Mesenchymal stem cell (in vitro differentiated cells and primary cell): ENCODE measurements at regions not wholly inside any gene's neighbourhood (a gene's known extent, or its start where the extent isn't known, plus 50 kb on each side); places are given as distances from the start of the nearest gene placed in this dataset.

Experiments
- DNase-seq: peaks from one replicate; pipeline ENCODE4 v3.0.0-alpha.2; 2013
- H2AFZ ChIP-seq: one replicate; pipeline ENCODE4 v1.6.1; 2013; ENCODE audit warnings: low read depth, mild to moderate bottlenecking, control low read depth, inconsistent platforms, low read length, moderate library complexity
- H2AK5ac ChIP-seq: 2 replicates; pipeline ENCODE4 v1.6.1; 2013; ENCODE audit warnings: low read length, moderate library complexity, mild to moderate bottlenecking, inconsistent platforms; ENCODE audit not compliant: severe bottlenecking
- H2BK120ac ChIP-seq: one replicate; pipeline ENCODE4 v1.6.1; 2013; ENCODE audit warnings: low read depth, mild to moderate bottlenecking, inconsistent platforms, low read length, moderate library complexity
- H2BK12ac ChIP-seq, 2 experiments: one replicate each; pipeline ENCODE4 v1.6.1; 2013; ENCODE audit warnings: inconsistent platforms in 2 of 2, low read length in 2 of 2, mild to moderate bottlenecking in 2 of 2, moderate library complexity in 2 of 2, control low read depth in 1 of 2
- H2BK15ac ChIP-seq: one replicate; pipeline ENCODE4 v1.6.1; 2013; ENCODE audit warnings: mild to moderate bottlenecking, low read depth, inconsistent platforms; ENCODE audit not compliant: poor library complexity, severe bottlenecking
- H2BK5ac ChIP-seq: 2 replicates; pipeline ENCODE4 v1.6.1; 2013; ENCODE audit warnings: low read depth, mild to moderate bottlenecking, low read length, control low read depth, inconsistent platforms; ENCODE audit not compliant: poor library complexity, severe bottlenecking
- H3K14ac ChIP-seq, 2 experiments: one replicate each; pipeline ENCODE4 v1.6.1; 2013; ENCODE audit warnings: inconsistent platforms in 2 of 2, low read length in 2 of 2, control low read depth in 1 of 2, mild to moderate bottlenecking in 1 of 2, moderate library complexity in 1 of 2
- H3K18ac ChIP-seq, 2 experiments: one replicate each; pipeline ENCODE4 v1.6.1; 2013; ENCODE audit warnings: inconsistent platforms in 2 of 2, low read length in 2 of 2, control low read depth in 1 of 2, low read depth in 1 of 2, mild to moderate bottlenecking in 1 of 2
- H3K23ac ChIP-seq, 2 experiments: one replicate each; pipeline ENCODE4 v1.6.1; 2013; ENCODE audit warnings: inconsistent platforms in 2 of 2, low read length in 2 of 2, mild to moderate bottlenecking in 2 of 2, moderate library complexity in 2 of 2, control low read depth in 1 of 2
- H3K27ac ChIP-seq: 2 replicates; pipeline ENCODE4 v1.5.1; 2013; ENCODE audit warnings: mild to moderate bottlenecking, moderate library complexity, low read length, control low read depth, inconsistent platforms; ENCODE audit not compliant: poor library complexity, severe bottlenecking
- H3K27me3 ChIP-seq, 2 experiments: 2 replicates each; pipeline versions ENCODE4 v1.6.1 to v1.7.0; 2013; ENCODE audit warnings: low read length in 2 of 2, mild to moderate bottlenecking in 2 of 2, moderate library complexity in 2 of 2, control low read depth in 1 of 2, inconsistent platforms in 1 of 2; ENCODE audit not compliant: control insufficient read depth in 1 of 2, insufficient read depth in 1 of 2
- H3K36me3 ChIP-seq, 2 experiments: 2 replicates each; pipeline versions ENCODE4 v1.6.1 to v1.7.0; 2013; ENCODE audit warnings: low read length in 2 of 2, control low read depth in 1 of 2, inconsistent platforms in 1 of 2, low read depth in 1 of 2, mild to moderate bottlenecking in 1 of 2; ENCODE audit not compliant: insufficient read depth in 2 of 2, control insufficient read depth in 1 of 2
- H3K4ac ChIP-seq, 2 experiments: one replicate each; pipeline ENCODE4 v1.6.1; 2013; ENCODE audit warnings: inconsistent platforms in 2 of 2, low read length in 2 of 2, mild to moderate bottlenecking in 2 of 2, moderate library complexity in 2 of 2, control low read depth in 1 of 2, low read depth in 1 of 2
- H3K4me1 ChIP-seq: 2 replicates; pipeline ENCODE4 v1.6.1; 2013; ENCODE audit warnings: low read depth, low read length, control low read depth; ENCODE audit not compliant: control insufficient read depth, insufficient read depth
- H3K4me2 ChIP-seq: 2 replicates; pipeline ENCODE4 v1.6.1; 2013; ENCODE audit warnings: low read length, mild to moderate bottlenecking, inconsistent platforms; ENCODE audit not compliant: poor library complexity, severe bottlenecking
- H3K4me3 ChIP-seq, 2 experiments: 2 replicates each; pipeline versions ENCODE4 v1.5.1 to v1.7.0; 2013; ENCODE audit warnings: low read length in 2 of 2, mild to moderate bottlenecking in 2 of 2, control low read depth in 1 of 2, low read depth in 1 of 2; ENCODE audit not compliant: insufficient read depth in 1 of 2
- H3K79me1 ChIP-seq: replicated peaks from 2 replicates; pipeline ENCODE4 v1.6.1; 2013; ENCODE audit warnings: mild to moderate bottlenecking, control low read depth, low read length, inconsistent platforms; ENCODE audit not compliant: poor library complexity, severe bottlenecking
- H3K9ac ChIP-seq: 2 replicates; pipeline ENCODE4 v1.7.0; 2013; ENCODE audit warnings: mild to moderate bottlenecking, low read length, moderate library complexity
- H3K9me3 ChIP-seq: 2 replicates; pipeline ENCODE4 v1.7.0; 2013; ENCODE audit warnings: mild to moderate bottlenecking, low read length; ENCODE audit not compliant: control insufficient read depth
- H4K8ac ChIP-seq: one replicate; pipeline ENCODE4 v1.6.1; 2013; ENCODE audit warnings: inconsistent platforms, mild to moderate bottlenecking, low read length, moderate library complexity
- H4K91ac ChIP-seq: one replicate; pipeline ENCODE4 v1.6.1; 2013; ENCODE audit warnings: mild to moderate bottlenecking, low read length, inconsistent platforms
- WGBS: methylation state at CpG from one replicate; pipeline ENCODE4 v1.1.7; 2013; ENCODE audit warnings: mixed read lengths; 5-methylcytosine and 5-hydroxymethylcytosine counted together

GRCh38 chr9:73451003-73451402, 299.3 kb downstream of the ANXA1 start:
- no peak overlapping the region for H3K14ac ChIP-seq
- H3K18ac ChIP-seq, result no peak overlapping the region
- no peak overlapping the region for H4K8ac ChIP-seq
- H2AFZ ChIP-seq, result no peak overlapping the region
- WGBS, result no CpG with 5 or more reads among the region's 2 CpGs
- H3K4me3 ChIP-seq, result no peak overlapping the region
- no peaks in the 10 kb centered on the region for H3K4me1 ChIP-seq
- no peak overlapping the region for H3K9ac ChIP-seq
- no peak overlapping the region for H2BK15ac ChIP-seq
- H3K27ac ChIP-seq, result no peak overlapping the region
- H3K79me1 ChIP-seq, result no peaks in the 10 kb centered on the region
- H3K36me3 ChIP-seq, result no peaks in the 10 kb centered on the region
- H3K27me3 ChIP-seq, result no peaks in the 10 kb centered on the region
- DNase-seq, result no peak
- H3K4ac ChIP-seq, result no peak overlapping the region
- no peak overlapping the region for H2BK12ac ChIP-seq
- no peaks in the 10 kb centered on the region for H3K9me3 ChIP-seq
- H3K4me2 ChIP-seq, result no peak overlapping the region
- no peak overlapping the region for H2BK5ac ChIP-seq
- no peak overlapping the region for H4K91ac ChIP-seq
- no peak overlapping the region for H3K23ac ChIP-seq
- no peak overlapping the region for H2BK120ac ChIP-seq
- H2AK5ac ChIP-seq, result no peak overlapping the region

DNA sequence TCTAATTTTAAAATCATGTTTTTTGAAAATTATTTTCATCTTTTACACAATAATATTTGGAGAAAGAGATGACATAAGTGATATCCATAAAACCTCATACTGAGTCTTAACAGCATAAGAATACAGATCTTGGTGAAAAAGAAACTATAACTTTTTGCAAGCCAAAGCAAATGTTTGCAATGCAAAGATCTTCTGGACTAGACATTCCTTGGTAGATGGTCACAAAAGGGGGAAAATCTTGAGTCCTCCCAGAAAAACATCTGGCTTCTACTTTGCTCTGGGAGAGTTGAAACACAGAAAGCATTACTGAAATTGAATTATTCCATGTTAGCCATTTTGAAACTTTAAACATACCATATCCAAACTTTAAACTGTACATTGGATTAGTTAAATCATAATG, 308.2 kb downstream of the ANXA1 start:
- H3K18ac ChIP-seq, result no peak overlapping the region
- no peak overlapping the region for H2BK15ac ChIP-seq
- no peak overlapping the region for H3K27ac ChIP-seq
- H3K4ac ChIP-seq, result no peak overlapping the region
- DNase-seq, result no peak
- H3K9ac ChIP-seq, result no peak overlapping the region
- H3K14ac ChIP-seq, result no peak overlapping the region
- H3K27me3 ChIP-seq, result no peaks in the 10 kb centered on the region
- no peak overlapping the region for H3K23ac ChIP-seq
- no peaks in the 10 kb centered on the region for H3K79me1 ChIP-seq
- no peak overlapping the region for H2BK120ac ChIP-seq
- H2AFZ ChIP-seq, result no peak overlapping the region
- H3K36me3 ChIP-seq, result no peaks in the 10 kb centered on the region
- no peak overlapping the region for H4K91ac ChIP-seq
- H3K4me1 ChIP-seq, result no peaks in the 10 kb centered on the region
- H3K4me3 ChIP-seq, result no peak overlapping the region
- no peak overlapping the region for H4K8ac ChIP-seq
- no peaks in the 10 kb centered on the region for H3K9me3 ChIP-seq
- no peak overlapping the region for H2AK5ac ChIP-seq
- H2BK12ac ChIP-seq, result no peak overlapping the region
- no peak overlapping the region for H3K4me2 ChIP-seq
- no peak overlapping the region for H2BK5ac ChIP-seq

- H2AFZ ChIP-seq, result no peak overlapping the region
- H4K91ac ChIP-seq, result no peak overlapping the region
- H3K4me1 ChIP-seq, result no peaks in the 10 kb centered on the region
- H3K9ac ChIP-seq, result no peak overlapping the region
- no peak overlapping the region for H3K23ac ChIP-seq
- no peak overlapping the region for H3K4me2 ChIP-seq
- no peaks in the 10 kb centered on the region for H3K79me1 ChIP-seq
- H2BK5ac ChIP-seq, result no peak overlapping the region
- H3K4me3 ChIP-seq, result no peak overlapping the region
- H3K14ac ChIP-seq, result no peak overlapping the region
- no peak overlapping the region for H2BK120ac ChIP-seq
- H3K9me3 ChIP-seq, result peaks cover 5% of the 10 kb centered on the region
- H4K8ac ChIP-seq, result no peak overlapping the region
- WGBS, result 96% methylated on average over 1 of the region's 1 CpG
- no peak overlapping the region for H2AK5ac ChIP-seq
- no peak overlapping the region for H2BK15ac ChIP-seq
- no peak overlapping the region for H3K18ac ChIP-seq
- H3K4ac ChIP-seq, result no peak overlapping the region
- H3K36me3 ChIP-seq, result no peaks in the 10 kb centered on the region
- no peak overlapping the region for H3K27ac ChIP-seq
- no peak for DNase-seq
- H2BK12ac ChIP-seq, result no peak overlapping the region
- no peaks in the 10 kb centered on the region for H3K27me3 ChIP-seq
Observed at GRCh38 chr9:73468716-73469115, 317.1 kb downstream of the ANXA1 start.

GRCh38 chr9:73470766-73471165, 319.1 kb downstream of the ANXA1 start:
- H4K91ac ChIP-seq, result no peak overlapping the region
- H3K9ac ChIP-seq, result no peak overlapping the region
- H3K27me3 ChIP-seq, result no peaks in the 10 kb centered on the region
- no peak overlapping the region for H3K4me2 ChIP-seq
- no peak overlapping the region for H2BK5ac ChIP-seq
- H3K4me1 ChIP-seq, result no peaks in the 10 kb centered on the region
- no peak overlapping the region for H2BK12ac ChIP-seq
- no peak overlapping the region for H3K4ac ChIP-seq
- no peak overlapping the region for H3K4me3 ChIP-seq
- no peak overlapping the region for H3K14ac ChIP-seq
- H4K8ac ChIP-seq, result no peak overlapping the region
- H3K9me3 ChIP-seq, result peaks cover 9% of the 10 kb centered on the region
- no peak overlapping the region for H3K27ac ChIP-seq
- 76% methylated on average over 3 of the region's 3 CpGs for WGBS
- H3K18ac ChIP-seq, result no peak overlapping the region
- H3K23ac ChIP-seq, result no peak overlapping the region
- H2BK15ac ChIP-seq, result no peak overlapping the region
- no peaks in the 10 kb centered on the region for H3K79me1 ChIP-seq
- H2BK120ac ChIP-seq, result no peak overlapping the region
- no peak overlapping the region for H2AK5ac ChIP-seq
- H3K36me3 ChIP-seq, result no peaks in the 10 kb centered on the region
- no peak overlapping the region for H2AFZ ChIP-seq
- no peak for DNase-seq
